GM23338 (cell line): ENCODE measurements at regions not wholly inside any gene's neighbourhood (a gene's known extent, or its start where the extent isn't known, plus 50 kb on each side); places are given as distances from the start of the nearest gene placed in this dataset.

Source experiments
- CREB1 ChIP-seq: fragments of 250-450 bp; sonication (Bioruptor Pico); IDR thresholded peaks from 2 replicates; pipeline ENCODE4 v1.5.0; 2020; ENCODE audit warnings: low read depth, mild to moderate bottlenecking, moderate library complexity
- EZH2 ChIP-seq: fragments of 200-600 bp; sonication (generic); IDR thresholded peaks from one replicate; pipeline ENCODE4 v1.8.0; 2017; ENCODE audit warnings: antibody characterized with exemption, mild to moderate bottlenecking, low read depth; ENCODE audit not compliant: unreplicated experiment
- EZH2phosphoT487 ChIP-seq: fragments of 200-600 bp; sonication (generic); IDR thresholded peaks from one replicate; pipeline ENCODE4 v1.8.1; 2018; ENCODE audit warnings: antibody characterized with exemption; ENCODE audit not compliant: unreplicated experiment
- JUNB ChIP-seq: IDR thresholded peaks from one replicate; pipeline ENCODE4 v1.6.1; 2016; ENCODE audit warnings: antibody characterized with exemption; ENCODE audit not compliant: unreplicated experiment
- NANOG ChIP-seq: IDR thresholded peaks from 2 replicates; pipeline ENCODE4 v1.6.1; 2016; ENCODE audit warnings: antibody characterized with exemption, borderline replicate concordance
- POLR2AphosphoS5 ChIP-seq: IDR thresholded peaks from 2 replicates; pipeline ENCODE4 v1.6.1; 2016; ENCODE audit warnings: antibody characterized with exemption, low read depth
- STAT1 ChIP-seq: IDR thresholded peaks from one replicate; pipeline ENCODE4 v1.6.1; 2016; ENCODE audit warnings: antibody characterized with exemption; ENCODE audit not compliant: unreplicated experiment
- ZNF114 ChIP-seq: fragments of 250-450 bp; sonication (Bioruptor Pico); IDR thresholded peaks from 2 replicates; pipeline ENCODE4 v1.5.0; 2020; ENCODE audit warnings: mild to moderate bottlenecking, moderate library complexity
- ZNF331 ChIP-seq: fragments of 250-450 bp; sonication (Bioruptor Pico); IDR thresholded peaks from 2 replicates; pipeline ENCODE4 v1.5.0; 2020; ENCODE audit warnings: low read depth, mild to moderate bottlenecking, moderate library complexity
- TF ChIP-seq, protein P1 (sequence below), 2 experiments: fragments of 200-600 bp in 1 of 2; sonication (generic) in 1 of 2; conservative IDR thresholded peaks; 2 replicates each; pipeline versions ENCODE4 v1.5.1 to v1.6.1; 2016 to 2017; ENCODE audit warnings: antibody characterized with exemption in 2 of 2, low read depth in 2 of 2, mild to moderate bottlenecking in 2 of 2, moderate library complexity in 1 of 2
- TF ChIP-seq, protein P2 (sequence below): IDR thresholded peaks from one replicate; pipeline ENCODE4 v1.6.1; 2018; ENCODE audit warnings: antibody characterized with exemption; ENCODE audit not compliant: unreplicated experiment
- TF ChIP-seq, protein P3 (sequence below): fragments of 250-450 bp; sonication (Bioruptor Pico); IDR thresholded peaks from 2 replicates; pipeline ENCODE4 v1.5.0; 2020; ENCODE audit warnings: mild to moderate bottlenecking, moderate library complexity
- TF ChIP-seq, protein P4 (sequence below): IDR thresholded peaks from 2 replicates; pipeline ENCODE4 v1.6.1; 2016; ENCODE audit warnings: antibody characterized with exemption

DNA sequence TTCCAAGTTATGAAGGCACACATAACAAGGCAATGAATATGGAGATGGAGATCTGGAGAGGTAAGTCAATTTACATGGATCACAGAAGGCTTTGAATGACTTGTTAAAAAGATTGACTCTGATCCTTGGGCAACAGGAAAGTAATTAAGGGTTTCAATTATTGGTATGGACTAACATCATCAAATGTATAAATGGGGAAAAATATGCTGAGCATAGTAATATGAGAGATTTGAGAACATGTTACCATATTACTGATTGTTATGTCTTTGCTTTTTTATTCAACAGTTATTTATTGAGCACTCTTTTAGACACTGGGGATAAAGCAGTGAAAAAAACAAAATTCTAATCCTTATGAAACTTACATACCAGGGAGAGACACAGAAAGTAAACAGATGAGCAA, 238.5 kb upstream of the ROBO1 start:
- no peak for TF ChIP-seq POLR2AphosphoS5
- TF ChIP-seq, protein P1, sequence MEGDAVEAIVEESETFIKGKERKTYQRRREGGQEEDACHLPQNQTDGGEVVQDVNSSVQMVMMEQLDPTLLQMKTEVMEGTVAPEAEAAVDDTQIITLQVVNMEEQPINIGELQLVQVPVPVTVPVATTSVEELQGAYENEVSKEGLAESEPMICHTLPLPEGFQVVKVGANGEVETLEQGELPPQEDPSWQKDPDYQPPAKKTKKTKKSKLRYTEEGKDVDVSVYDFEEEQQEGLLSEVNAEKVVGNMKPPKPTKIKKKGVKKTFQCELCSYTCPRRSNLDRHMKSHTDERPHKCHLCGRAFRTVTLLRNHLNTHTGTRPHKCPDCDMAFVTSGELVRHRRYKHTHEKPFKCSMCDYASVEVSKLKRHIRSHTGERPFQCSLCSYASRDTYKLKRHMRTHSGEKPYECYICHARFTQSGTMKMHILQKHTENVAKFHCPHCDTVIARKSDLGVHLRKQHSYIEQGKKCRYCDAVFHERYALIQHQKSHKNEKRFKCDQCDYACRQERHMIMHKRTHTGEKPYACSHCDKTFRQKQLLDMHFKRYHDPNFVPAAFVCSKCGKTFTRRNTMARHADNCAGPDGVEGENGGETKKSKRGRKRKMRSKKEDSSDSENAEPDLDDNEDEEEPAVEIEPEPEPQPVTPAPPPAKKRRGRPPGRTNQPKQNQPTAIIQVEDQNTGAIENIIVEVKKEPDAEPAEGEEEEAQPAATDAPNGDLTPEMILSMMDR (conservative IDR thresholded peaks at IDR 0.05; ENCODE audit: low read depth in 2 of 2): no peak
- no peak for TF ChIP-seq CREB1
- TF ChIP-seq EZH2phosphoT487: no peak
- TF ChIP-seq, protein P2, sequence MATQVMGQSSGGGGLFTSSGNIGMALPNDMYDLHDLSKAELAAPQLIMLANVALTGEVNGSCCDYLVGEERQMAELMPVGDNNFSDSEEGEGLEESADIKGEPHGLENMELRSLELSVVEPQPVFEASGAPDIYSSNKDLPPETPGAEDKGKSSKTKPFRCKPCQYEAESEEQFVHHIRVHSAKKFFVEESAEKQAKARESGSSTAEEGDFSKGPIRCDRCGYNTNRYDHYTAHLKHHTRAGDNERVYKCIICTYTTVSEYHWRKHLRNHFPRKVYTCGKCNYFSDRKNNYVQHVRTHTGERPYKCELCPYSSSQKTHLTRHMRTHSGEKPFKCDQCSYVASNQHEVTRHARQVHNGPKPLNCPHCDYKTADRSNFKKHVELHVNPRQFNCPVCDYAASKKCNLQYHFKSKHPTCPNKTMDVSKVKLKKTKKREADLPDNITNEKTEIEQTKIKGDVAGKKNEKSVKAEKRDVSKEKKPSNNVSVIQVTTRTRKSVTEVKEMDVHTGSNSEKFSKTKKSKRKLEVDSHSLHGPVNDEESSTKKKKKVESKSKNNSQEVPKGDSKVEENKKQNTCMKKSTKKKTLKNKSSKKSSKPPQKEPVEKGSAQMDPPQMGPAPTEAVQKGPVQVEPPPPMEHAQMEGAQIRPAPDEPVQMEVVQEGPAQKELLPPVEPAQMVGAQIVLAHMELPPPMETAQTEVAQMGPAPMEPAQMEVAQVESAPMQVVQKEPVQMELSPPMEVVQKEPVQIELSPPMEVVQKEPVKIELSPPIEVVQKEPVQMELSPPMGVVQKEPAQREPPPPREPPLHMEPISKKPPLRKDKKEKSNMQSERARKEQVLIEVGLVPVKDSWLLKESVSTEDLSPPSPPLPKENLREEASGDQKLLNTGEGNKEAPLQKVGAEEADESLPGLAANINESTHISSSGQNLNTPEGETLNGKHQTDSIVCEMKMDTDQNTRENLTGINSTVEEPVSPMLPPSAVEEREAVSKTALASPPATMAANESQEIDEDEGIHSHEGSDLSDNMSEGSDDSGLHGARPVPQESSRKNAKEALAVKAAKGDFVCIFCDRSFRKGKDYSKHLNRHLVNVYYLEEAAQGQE: no peak
- TF ChIP-seq EZH2: no peak
- TF ChIP-seq, protein P3, sequence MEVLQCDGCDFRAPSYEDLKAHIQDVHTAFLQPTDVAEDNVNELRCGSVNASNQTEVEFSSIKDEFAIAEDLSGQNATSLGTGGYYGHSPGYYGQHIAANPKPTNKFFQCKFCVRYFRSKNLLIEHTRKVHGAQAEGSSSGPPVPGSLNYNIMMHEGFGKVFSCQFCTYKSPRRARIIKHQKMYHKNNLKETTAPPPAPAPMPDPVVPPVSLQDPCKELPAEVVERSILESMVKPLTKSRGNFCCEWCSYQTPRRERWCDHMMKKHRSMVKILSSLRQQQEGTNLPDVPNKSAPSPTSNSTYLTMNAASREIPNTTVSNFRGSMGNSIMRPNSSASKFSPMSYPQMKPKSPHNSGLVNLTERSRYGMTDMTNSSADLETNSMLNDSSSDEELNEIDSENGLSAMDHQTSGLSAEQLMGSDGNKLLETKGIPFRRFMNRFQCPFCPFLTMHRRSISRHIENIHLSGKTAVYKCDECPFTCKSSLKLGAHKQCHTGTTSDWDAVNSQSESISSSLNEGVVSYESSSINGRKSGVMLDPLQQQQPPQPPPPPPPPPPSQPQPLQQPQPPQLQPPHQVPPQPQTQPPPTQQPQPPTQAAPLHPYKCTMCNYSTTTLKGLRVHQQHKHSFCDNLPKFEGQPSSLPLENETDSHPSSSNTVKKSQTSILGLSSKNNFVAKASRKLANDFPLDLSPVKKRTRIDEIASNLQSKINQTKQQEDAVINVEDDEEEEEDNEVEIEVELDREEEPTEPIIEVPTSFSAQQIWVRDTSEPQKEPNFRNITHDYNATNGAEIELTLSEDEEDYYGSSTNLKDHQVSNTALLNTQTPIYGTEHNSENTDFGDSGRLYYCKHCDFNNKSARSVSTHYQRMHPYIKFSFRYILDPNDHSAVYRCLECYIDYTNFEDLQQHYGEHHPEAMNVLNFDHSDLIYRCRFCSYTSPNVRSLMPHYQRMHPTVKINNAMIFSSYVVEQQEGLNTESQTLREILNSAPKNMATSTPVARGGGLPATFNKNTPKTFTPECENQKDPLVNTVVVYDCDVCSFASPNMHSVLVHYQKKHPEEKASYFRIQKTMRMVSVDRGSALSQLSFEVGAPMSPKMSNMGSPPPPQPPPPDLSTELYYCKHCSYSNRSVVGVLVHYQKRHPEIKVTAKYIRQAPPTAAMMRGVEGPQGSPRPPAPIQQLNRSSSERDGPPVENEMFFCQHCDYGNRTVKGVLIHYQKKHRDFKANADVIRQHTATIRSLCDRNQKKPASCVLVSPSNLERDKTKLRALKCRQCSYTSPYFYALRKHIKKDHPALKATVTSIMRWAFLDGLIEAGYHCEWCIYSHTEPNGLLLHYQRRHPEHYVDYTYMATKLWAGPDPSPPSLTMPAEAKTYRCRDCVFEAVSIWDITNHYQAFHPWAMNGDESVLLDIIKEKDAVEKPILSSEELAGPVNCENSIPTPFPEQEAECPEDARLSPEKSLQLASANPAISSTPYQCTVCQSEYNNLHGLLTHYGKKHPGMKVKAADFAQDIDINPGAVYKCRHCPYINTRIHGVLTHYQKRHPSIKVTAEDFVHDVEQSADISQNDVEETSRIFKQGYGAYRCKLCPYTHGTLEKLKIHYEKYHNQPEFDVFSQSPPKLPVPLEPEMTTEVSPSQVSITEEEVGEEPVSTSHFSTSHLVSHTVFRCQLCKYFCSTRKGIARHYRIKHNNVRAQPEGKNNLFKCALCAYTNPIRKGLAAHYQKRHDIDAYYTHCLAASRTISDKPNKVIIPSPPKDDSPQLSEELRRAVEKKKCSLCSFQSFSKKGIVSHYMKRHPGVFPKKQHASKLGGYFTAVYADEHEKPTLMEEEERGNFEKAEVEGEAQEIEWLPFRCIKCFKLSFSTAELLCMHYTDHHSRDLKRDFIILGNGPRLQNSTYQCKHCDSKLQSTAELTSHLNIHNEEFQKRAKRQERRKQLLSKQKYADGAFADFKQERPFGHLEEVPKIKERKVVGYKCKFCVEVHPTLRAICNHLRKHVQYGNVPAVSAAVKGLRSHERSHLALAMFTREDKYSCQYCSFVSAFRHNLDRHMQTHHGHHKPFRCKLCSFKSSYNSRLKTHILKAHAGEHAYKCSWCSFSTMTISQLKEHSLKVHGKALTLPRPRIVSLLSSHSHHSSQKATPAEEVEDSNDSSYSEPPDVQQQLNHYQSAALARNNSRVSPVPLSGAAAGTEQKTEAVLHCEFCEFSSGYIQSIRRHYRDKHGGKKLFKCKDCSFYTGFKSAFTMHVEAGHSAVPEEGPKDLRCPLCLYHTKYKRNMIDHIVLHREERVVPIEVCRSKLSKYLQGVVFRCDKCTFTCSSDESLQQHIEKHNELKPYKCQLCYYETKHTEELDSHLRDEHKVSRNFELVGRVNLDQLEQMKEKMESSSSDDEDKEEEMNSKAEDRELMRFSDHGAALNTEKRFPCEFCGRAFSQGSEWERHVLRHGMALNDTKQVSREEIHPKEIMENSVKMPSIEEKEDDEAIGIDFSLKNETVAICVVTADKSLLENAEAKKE (CRISPR knock-in tag): no peak
- TF ChIP-seq STAT1: no peak
- no peak for TF ChIP-seq ZNF331 (CRISPR knock-in tag)
- no peak for TF ChIP-seq JUNB
- TF ChIP-seq ZNF114 (CRISPR knock-in tag): no peak
- TF ChIP-seq, protein P4, sequence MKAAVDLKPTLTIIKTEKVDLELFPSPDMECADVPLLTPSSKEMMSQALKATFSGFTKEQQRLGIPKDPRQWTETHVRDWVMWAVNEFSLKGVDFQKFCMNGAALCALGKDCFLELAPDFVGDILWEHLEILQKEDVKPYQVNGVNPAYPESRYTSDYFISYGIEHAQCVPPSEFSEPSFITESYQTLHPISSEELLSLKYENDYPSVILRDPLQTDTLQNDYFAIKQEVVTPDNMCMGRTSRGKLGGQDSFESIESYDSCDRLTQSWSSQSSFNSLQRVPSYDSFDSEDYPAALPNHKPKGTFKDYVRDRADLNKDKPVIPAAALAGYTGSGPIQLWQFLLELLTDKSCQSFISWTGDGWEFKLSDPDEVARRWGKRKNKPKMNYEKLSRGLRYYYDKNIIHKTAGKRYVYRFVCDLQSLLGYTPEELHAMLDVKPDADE: no peak
- no peak for TF ChIP-seq NANOG
